Esophagus squamous epithelium (tissue), 4 donors: ENCODE measurements at regions not wholly inside any gene's neighbourhood (a gene's known extent, or its start where the extent isn't known, plus 50 kb on each side); places are given as distances from the start of the nearest gene placed in this dataset.

Source experiments
- POLR2A ChIP-seq, 4 donors: fragments of 450-650 bp; IDR thresholded peaks; one replicate each; pipeline ENCODE4 v1.6.1; 2017; ENCODE audit warnings: antibody characterized with exemption in 4 of 4, mild to moderate bottlenecking in 4 of 4, moderate library complexity in 3 of 4
- TF ChIP-seq, protein P1 (sequence below), 6 experiments: fragments of 450-650 bp in 4 of 6; fragments of 200-600 bp in 2 of 6; sonication (generic) in 2 of 6; IDR thresholded peaks; one replicate each; pipeline ENCODE4 v1.5.1; 2016 to 2019; ENCODE audit warnings: antibody characterized with exemption in 6 of 6, mild to moderate bottlenecking in 4 of 6, moderate library complexity in 4 of 6

DNA sequence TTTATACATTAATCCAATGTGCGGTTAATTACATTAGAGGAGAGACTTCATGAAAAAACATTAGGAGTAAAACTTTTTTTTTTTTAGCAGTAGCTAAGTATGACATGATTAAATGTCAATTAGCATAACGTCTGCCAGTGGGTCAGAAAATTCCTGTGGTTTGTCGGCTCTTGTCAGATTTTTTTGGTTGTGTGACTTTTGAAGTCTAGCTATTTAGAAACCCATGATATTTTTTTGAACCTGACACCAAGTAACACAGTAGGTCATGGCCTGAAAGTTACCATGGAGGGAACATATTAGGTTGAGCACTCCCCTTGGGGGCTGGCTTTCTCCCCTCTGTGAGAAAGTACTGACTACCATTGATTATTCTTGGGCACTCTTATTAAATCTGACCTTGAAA is 84.8 kb upstream of the ALDH1A1 start:
- TF ChIP-seq, protein P1, sequence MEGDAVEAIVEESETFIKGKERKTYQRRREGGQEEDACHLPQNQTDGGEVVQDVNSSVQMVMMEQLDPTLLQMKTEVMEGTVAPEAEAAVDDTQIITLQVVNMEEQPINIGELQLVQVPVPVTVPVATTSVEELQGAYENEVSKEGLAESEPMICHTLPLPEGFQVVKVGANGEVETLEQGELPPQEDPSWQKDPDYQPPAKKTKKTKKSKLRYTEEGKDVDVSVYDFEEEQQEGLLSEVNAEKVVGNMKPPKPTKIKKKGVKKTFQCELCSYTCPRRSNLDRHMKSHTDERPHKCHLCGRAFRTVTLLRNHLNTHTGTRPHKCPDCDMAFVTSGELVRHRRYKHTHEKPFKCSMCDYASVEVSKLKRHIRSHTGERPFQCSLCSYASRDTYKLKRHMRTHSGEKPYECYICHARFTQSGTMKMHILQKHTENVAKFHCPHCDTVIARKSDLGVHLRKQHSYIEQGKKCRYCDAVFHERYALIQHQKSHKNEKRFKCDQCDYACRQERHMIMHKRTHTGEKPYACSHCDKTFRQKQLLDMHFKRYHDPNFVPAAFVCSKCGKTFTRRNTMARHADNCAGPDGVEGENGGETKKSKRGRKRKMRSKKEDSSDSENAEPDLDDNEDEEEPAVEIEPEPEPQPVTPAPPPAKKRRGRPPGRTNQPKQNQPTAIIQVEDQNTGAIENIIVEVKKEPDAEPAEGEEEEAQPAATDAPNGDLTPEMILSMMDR (IDR thresholded peaks at IDR 0.05), result no peak
- TF ChIP-seq POLR2A (IDR thresholded peaks at IDR 0.05), result no peak
